Hepatocyte (in vitro differentiated cells): ENCODE measurements at regions not wholly inside any gene's neighbourhood (a gene's known extent, or its start where the extent isn't known, plus 50 kb on each side); places are given as distances from the start of the nearest gene placed in this dataset.

Source experiments
- DNase-seq: peaks from one replicate; pipeline ENCODE4 v3.0.0-alpha.2; 2016; ENCODE audit warnings: low spot score
- H2AFZ ChIP-seq: fragments of 200-600 bp; sonication (generic); 2 replicates; pipeline ENCODE4 v1.6.0; 2016; ENCODE audit warnings: antibody characterized with exemption, mild to moderate bottlenecking
- H3K27ac ChIP-seq: fragments of 200-600 bp; sonication (generic); 2 replicates; pipeline ENCODE4 v1.5.1; 2016; ENCODE audit warnings: mild to moderate bottlenecking
- H3K27me3 ChIP-seq: fragments of 200-600 bp; sonication (generic); 2 replicates; pipeline ENCODE4 v1.6.1; 2016
- H3K36me3 ChIP-seq: fragments of 200-600 bp; sonication (generic); replicated peaks from 2 replicates; pipeline ENCODE4 v1.5.1; 2016; ENCODE audit warnings: low read depth; ENCODE audit not compliant: insufficient read depth
- H3K4me1 ChIP-seq: fragments of 200-600 bp; sonication (generic); 2 replicates; pipeline ENCODE4 v1.5.1; 2016; ENCODE audit warnings: mild to moderate bottlenecking, moderate library complexity; ENCODE audit not compliant: insufficient read depth
- H3K4me2 ChIP-seq: fragments of 200-600 bp; sonication (generic); 2 replicates; pipeline ENCODE4 v1.6.0; 2016
- H3K4me3 ChIP-seq: fragments of 200-600 bp; sonication (generic); 2 replicates; pipeline ENCODE4 v1.5.1; 2016; ENCODE audit warnings: mild to moderate bottlenecking
- H3K79me2 ChIP-seq: fragments of 200-600 bp; sonication (generic); 2 replicates; pipeline ENCODE4 v1.6.0; 2017; ENCODE audit warnings: mild to moderate bottlenecking
- H3K9me2 ChIP-seq: fragments of 200-600 bp; sonication (generic); replicated peaks from 2 replicates; pipeline ENCODE4 v1.6.0; 2017; ENCODE audit warnings: mild to moderate bottlenecking; ENCODE audit not compliant: insufficient read depth
- H3K9me3 ChIP-seq: fragments of 200-600 bp; sonication (generic); 2 replicates; pipeline ENCODE4 v1.5.1; 2016; ENCODE audit warnings: low read depth, mild to moderate bottlenecking
- H4K20me1 ChIP-seq: fragments of 200-600 bp; sonication (generic); 2 replicates; pipeline ENCODE4 v1.6.0; 2016; ENCODE audit warnings: mild to moderate bottlenecking; ENCODE audit not compliant: insufficient read depth, poor library complexity, severe bottlenecking
- EZH2 ChIP-seq: fragments of 200-600 bp; sonication (generic); IDR thresholded peaks from 2 replicates; pipeline ENCODE4 v1.6.1; 2016; ENCODE audit warnings: antibody characterized with exemption, mild to moderate bottlenecking, borderline replicate concordance
- EZH2phosphoT487 ChIP-seq: fragments of 200-600 bp; sonication (generic); IDR thresholded peaks from one replicate; pipeline ENCODE4 v1.6.1; 2018; ENCODE audit warnings: antibody characterized with exemption, mild to moderate bottlenecking, low read depth, moderate library complexity; ENCODE audit not compliant: unreplicated experiment, severe bottlenecking
- WGBS: methylation state at CpG from one replicate; pipeline ENCODE4 v1.1.6; 2016; ENCODE audit warnings: low lambda C conversion rate; ENCODE audit errors: missing lambda C conversion rate; 5-methylcytosine and 5-hydroxymethylcytosine counted together
- TF ChIP-seq, protein P1 (sequence below): fragments of 200-600 bp; sonication (generic); IDR thresholded peaks from 2 replicates; pipeline ENCODE4 v1.5.1; 2016; ENCODE audit warnings: antibody characterized with exemption, mild to moderate bottlenecking; ENCODE audit not compliant: poor library complexity

DNA sequence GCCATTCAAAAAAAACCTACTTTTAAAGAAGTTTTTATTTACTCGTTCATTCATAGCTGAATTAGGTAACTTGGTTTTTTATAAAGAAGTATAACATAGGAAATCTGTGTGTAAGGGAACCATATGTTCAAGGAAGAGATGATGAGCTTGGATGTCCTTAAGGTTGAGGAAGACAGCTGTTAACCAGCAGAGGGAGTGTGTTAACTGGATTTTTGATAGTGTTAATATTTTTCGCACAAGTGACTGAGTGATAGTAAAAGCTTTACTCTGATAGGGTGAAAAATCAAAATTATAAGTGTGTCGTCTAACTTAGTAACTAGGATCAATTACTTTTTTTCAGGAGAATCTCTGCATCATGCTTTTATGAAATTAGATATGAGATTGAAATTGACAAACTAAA is 134.7 kb downstream of the ARL5B start:
- 47% methylated on average over 3 of the region's 3 CpGs for WGBS
- Histone ChIP-seq H4K20me1 (no peaks in the 10 kb centered on the region), H3K4me3 (no peak overlapping the region), H3K9me2 (no peaks in the 10 kb centered on the region), H3K27ac (no peak overlapping the region), H3K4me1 (no peaks in the 10 kb centered on the region), H3K4me2 (no peak overlapping the region), H3K27me3 (no peaks in the 10 kb centered on the region), H3K36me3 (no peaks in the 10 kb centered on the region), H3K79me2 (no peaks in the 10 kb centered on the region), H3K9me3 (peaks cover 4% of the 10 kb centered on the region), H2AFZ (no peak overlapping the region)
- DNase-seq: peak; percentile 45
- TF ChIP-seq EZH2: no peak
- TF ChIP-seq, protein P1, sequence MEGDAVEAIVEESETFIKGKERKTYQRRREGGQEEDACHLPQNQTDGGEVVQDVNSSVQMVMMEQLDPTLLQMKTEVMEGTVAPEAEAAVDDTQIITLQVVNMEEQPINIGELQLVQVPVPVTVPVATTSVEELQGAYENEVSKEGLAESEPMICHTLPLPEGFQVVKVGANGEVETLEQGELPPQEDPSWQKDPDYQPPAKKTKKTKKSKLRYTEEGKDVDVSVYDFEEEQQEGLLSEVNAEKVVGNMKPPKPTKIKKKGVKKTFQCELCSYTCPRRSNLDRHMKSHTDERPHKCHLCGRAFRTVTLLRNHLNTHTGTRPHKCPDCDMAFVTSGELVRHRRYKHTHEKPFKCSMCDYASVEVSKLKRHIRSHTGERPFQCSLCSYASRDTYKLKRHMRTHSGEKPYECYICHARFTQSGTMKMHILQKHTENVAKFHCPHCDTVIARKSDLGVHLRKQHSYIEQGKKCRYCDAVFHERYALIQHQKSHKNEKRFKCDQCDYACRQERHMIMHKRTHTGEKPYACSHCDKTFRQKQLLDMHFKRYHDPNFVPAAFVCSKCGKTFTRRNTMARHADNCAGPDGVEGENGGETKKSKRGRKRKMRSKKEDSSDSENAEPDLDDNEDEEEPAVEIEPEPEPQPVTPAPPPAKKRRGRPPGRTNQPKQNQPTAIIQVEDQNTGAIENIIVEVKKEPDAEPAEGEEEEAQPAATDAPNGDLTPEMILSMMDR: peak; percentile 63

DNA sequence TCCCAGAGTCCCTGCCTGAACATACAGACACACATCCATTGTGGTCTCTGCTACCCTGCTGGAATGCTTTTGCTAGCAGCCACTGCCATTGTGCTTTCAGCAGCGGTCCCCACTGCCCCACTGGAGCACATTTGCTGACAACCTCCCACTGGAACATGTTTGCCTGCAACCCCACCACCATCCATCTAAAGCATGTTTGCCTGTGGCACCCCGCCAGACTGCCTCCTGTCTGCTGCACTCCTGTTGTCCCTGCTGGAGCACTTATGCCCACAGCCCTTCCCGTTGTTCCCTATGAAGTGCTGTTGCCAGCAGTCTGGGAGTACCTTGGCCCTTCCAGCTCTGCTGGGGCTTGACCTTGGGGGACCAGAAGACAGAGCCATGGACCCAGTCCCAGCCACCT is 136.3 kb downstream of the ARL5B start:
- H3K79me2 ChIP-seq: no peaks in the 10 kb centered on the region
- TF ChIP-seq, protein P1: no peak
- TF ChIP-seq EZH2 (no peak), EZH2phosphoT487 (no peak)

DNA sequence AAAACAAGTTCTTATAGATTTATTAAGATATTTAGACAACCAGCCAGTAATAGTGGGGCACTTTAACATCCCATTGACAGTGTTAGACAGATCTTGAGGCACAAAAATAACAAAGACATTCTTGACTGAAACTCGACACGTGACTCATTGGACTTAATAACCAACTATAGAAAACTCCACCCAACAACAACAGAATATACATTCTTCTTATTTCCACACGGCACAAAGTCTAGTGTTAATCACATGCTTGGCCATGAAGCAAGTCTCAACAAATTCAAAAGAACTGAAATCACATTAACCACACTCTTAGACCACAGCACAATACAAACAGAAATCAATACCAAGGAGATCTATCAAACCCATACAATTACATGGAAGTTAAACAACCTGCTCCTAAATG is 138.1 kb downstream of the ARL5B start:
- no peak overlapping the region for H3K4me2 ChIP-seq
- H3K4me1 ChIP-seq: no peaks in the 10 kb centered on the region
- no peaks in the 10 kb centered on the region for H4K20me1 ChIP-seq
- H3K36me3 ChIP-seq: no peaks in the 10 kb centered on the region
- no peaks in the 10 kb centered on the region for H3K9me3 ChIP-seq
- H3K27me3 ChIP-seq: no peaks in the 10 kb centered on the region
- 90% methylated on average over 3 of the region's 3 CpGs for WGBS
- no peaks in the 10 kb centered on the region for H3K9me2 ChIP-seq
- DNase-seq: no peak
- H3K79me2 ChIP-seq: no peaks in the 10 kb centered on the region
- H3K27ac ChIP-seq: no peak overlapping the region
- no peak overlapping the region for H3K4me3 ChIP-seq
- H2AFZ ChIP-seq: no peak overlapping the region
- TF ChIP-seq EZH2 (no peak), EZH2phosphoT487 (no peak)
- TF ChIP-seq, protein P1: no peak

More for the DNA sequence above, 136.3 kb downstream of the ARL5B start:
- Histone ChIP-seq H3K4me1 (no peaks in the 10 kb centered on the region), H3K9me2 (no peaks in the 10 kb centered on the region), H3K27ac (no peak overlapping the region), H3K27me3 (no peaks in the 10 kb centered on the region), H2AFZ (no peak overlapping the region), H4K20me1 (no peaks in the 10 kb centered on the region), H3K9me3 (no peaks in the 10 kb centered on the region), H3K36me3 (no peaks in the 10 kb centered on the region), H3K4me2 (no peak overlapping the region), H3K4me3 (no peak overlapping the region)
- no peak for DNase-seq
- 95% methylated on average over 3 of the region's 3 CpGs for WGBS

DNA sequence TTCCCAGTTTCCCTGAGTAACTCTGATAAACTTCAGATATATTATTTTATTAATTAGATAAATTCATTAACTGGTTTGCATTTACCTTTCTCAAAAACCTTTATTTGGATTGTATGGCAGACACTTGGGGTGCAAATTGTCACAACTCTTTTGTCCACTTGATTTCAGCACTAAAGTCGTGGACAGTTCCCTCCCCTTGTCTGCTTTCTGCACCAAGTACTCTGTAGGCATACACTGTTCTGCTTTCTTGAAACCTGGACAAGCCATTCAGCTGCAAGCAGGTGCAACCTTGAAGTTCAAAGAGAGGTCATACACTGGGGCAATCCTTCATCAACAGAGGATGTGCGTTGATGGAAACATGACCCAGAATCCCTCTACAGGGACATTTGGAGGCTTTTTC is 162.9 kb downstream of the ARL5B start:
- no peaks in the 10 kb centered on the region for H4K20me1 ChIP-seq
- TF ChIP-seq EZH2 (no peak), EZH2phosphoT487 (no peak)
- TF ChIP-seq, protein P1: no peak
- H3K27me3 ChIP-seq: no peaks in the 10 kb centered on the region
- DNase-seq: peak; percentile 58
- H3K9me2 ChIP-seq: no peaks in the 10 kb centered on the region
- 38% methylated on average over 2 of the region's 2 CpGs for WGBS
- no peaks in the 10 kb centered on the region for H3K79me2 ChIP-seq
- no peak overlapping the region for H2AFZ ChIP-seq
- H3K27ac ChIP-seq: no peak overlapping the region
- H3K4me1 ChIP-seq: no peaks in the 10 kb centered on the region
- no peaks in the 10 kb centered on the region for H3K36me3 ChIP-seq
- H3K4me2 ChIP-seq: no peak overlapping the region
- no peak overlapping the region for H3K4me3 ChIP-seq
- H3K9me3 ChIP-seq: no peaks in the 10 kb centered on the region
